T-cell (primary cell): ENCODE measurements at regions not wholly inside any gene's neighbourhood (a gene's known extent, or its start where the extent isn't known, plus 50 kb on each side); places are given as distances from the start of the nearest gene placed in this dataset.

Source experiments
- ATAC-seq, 4 experiments: fragments of 200-7000 bp in 3 of 4; fragments of 150-1000 bp in 1 of 4; cut with Tn5 transposase; replicated peaks in 1 of 4; 1 replicate in 3 of 4; 2 replicates in 1 of 4; pipeline ENCODE4 v1.10.0; 2021; ENCODE audit warnings: moderate library complexity in 3 of 4, mild to moderate bottlenecking in 2 of 4, moderate number of reproducible peaks in 1 of 4
- CTCF ChIA-PET, 2 donors: fragments of 300-600 bp; sonication (Branson Sonifier 250); formaldehyde crosslinking; loops; one replicate each; lab custom pipeline; 2022; ENCODE audit warnings: antibody characterized with exemption in 2 of 2; lab: Charles Lee
- POLR2A ChIA-PET, 2 donors: fragments of 300-600 bp; sonication (Branson Sonifier 250); formaldehyde crosslinking; loops; one replicate each; lab custom pipeline; 2022; ENCODE audit warnings: antibody characterized with exemption in 2 of 2; lab: Charles Lee
- DNase-seq, 35 experiments: peaks; one replicate each; pipeline versions ENCODE4 v3.0.0 to v3.0.0-alpha.2; 2013 to 2023
- H3K27ac ChIP-seq: one replicate; pipeline ENCODE4 v1.5.1; 2013; ENCODE audit warnings: low read length
- H3K27me3 ChIP-seq, 2 experiments: replicated peaks in 1 of 2; 1 replicate in 1 of 2; 2 replicates in 1 of 2; pipeline versions ENCODE4 v1.6.1 to v1.7.0; 2013; ENCODE audit warnings: low read length in 1 of 2, mixed read lengths in 1 of 2; ENCODE audit not compliant: control insufficient read depth in 2 of 2, insufficient read depth in 2 of 2; ENCODE audit errors: extremely low read depth in 1 of 2
- H3K36me3 ChIP-seq, 2 donors: 1 replicate in 1 of 2; 2 replicates in 1 of 2; pipeline versions ENCODE4 v1.6.1 to v1.7.0; 2013; ENCODE audit warnings: low read length in 1 of 2; ENCODE audit not compliant: control insufficient read depth in 2 of 2, insufficient read depth in 1 of 2; ENCODE audit errors: extremely low read depth in 1 of 2
- H3K4me1 ChIP-seq, 2 experiments: 1 replicate in 1 of 2; 2 replicates in 1 of 2; pipeline versions ENCODE4 v1.6.1 to v1.7.0; 2013; ENCODE audit warnings: low read length in 2 of 2, mixed read lengths in 1 of 2; ENCODE audit not compliant: insufficient read depth in 2 of 2, control insufficient read depth in 1 of 2; ENCODE audit errors: extremely low read depth in 1 of 2
- H3K4me3 ChIP-seq, 2 donors: 1 replicate in 1 of 2; 2 replicates in 1 of 2; pipeline versions ENCODE4 v1.5.1 to v1.7.0; 2013; ENCODE audit warnings: mild to moderate bottlenecking in 2 of 2, low read length in 1 of 2, moderate library complexity in 1 of 2; ENCODE audit not compliant: control insufficient read depth in 1 of 2; ENCODE audit errors: extremely low read depth in 1 of 2
- H3K9me3 ChIP-seq: 2 replicates; pipeline ENCODE4 v1.7.0; 2013
- H3K27ac Mint-ChIP-seq, 2 donors: one replicate each; pipeline ENCODE4 v1.8.0; 2020 to 2021; ENCODE audit warnings: mild to moderate bottlenecking in 2 of 2, mixed read lengths in 2 of 2
- H3K27me3 Mint-ChIP-seq, 2 donors: one replicate each; pipeline ENCODE4 v1.8.0; 2021 to 2022; ENCODE audit warnings: mixed read lengths in 2 of 2
- H3K36me3 Mint-ChIP-seq: one replicate; pipeline ENCODE4 v1.8.0; 2021; ENCODE audit warnings: mixed read lengths
- H3K4me1 Mint-ChIP-seq, 3 donors: one replicate each; pipeline ENCODE4 v1.8.0; 2020 to 2022; ENCODE audit warnings: mixed read lengths in 3 of 3, mild to moderate bottlenecking in 1 of 3
- H3K4me3 Mint-ChIP-seq, 3 donors: one replicate each; pipeline ENCODE4 v1.8.0; 2020 to 2022; ENCODE audit warnings: mild to moderate bottlenecking in 3 of 3, mixed read lengths in 3 of 3, moderate library complexity in 3 of 3
- H3K9me3 Mint-ChIP-seq, 3 donors: one replicate each; pipeline ENCODE4 v1.8.0; 2020 to 2022; ENCODE audit warnings: mixed read lengths in 3 of 3
- WGBS: methylation state at CpG from one replicate; pipeline ENCODE4 v1.1.5; 2013; ENCODE audit warnings: missing lambda C conversion rate; ENCODE audit not compliant: insufficient coverage; 5-methylcytosine and 5-hydroxymethylcytosine counted together

DNA sequence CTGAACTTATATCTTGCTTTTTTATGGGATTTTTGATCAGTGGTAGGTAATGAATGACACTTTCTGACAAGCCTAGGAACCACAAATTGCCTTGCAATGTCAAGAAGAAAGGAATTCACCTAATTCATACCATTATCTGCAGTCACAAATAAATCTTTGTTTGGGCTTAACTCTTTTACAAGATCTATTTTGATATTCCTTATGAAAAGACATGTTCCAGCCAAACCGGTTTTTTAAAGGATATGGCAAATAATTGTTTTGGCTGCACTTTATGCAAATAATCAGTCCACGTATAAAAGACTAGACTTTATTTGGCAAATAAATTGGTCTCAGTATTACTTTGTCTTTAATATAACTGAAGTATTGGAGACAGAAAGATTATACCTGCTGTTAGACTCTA, 771.7 kb upstream of the ADGRB3 start:
- POLR2A ChIA-PET, result no interaction called here
- peaks cover 6% of the 10 kb centered on the region for H3K9me3 ChIP-seq
- H3K36me3 ChIP-seq, result no peaks in the 10 kb centered on the region
- no peak overlapping the region for H3K27ac ChIP-seq
- no peak for ATAC-seq
- Mint-ChIP-seq H3K4me3 (no peak overlapping the region), H3K36me3 (no peaks in the 10 kb centered on the region), H3K27me3 (no peaks in the 10 kb centered on the region), H3K9me3 (peaks cover 0 to 15% (median 5%) of the 10 kb centered on the region in 3 donors), H3K27ac (no peak overlapping the region), H3K4me1 (no peaks in the 10 kb centered on the region)
- H3K4me1 ChIP-seq, result no peaks in the 10 kb centered on the region
- H3K4me3 ChIP-seq, result no peak overlapping the region
- no peaks in the 10 kb centered on the region for H3K27me3 ChIP-seq
- CTCF ChIA-PET, result no interaction called here
- WGBS, result no CpG with 5 or more reads among the region's 2 CpGs
- no peak for DNase-seq

DNA sequence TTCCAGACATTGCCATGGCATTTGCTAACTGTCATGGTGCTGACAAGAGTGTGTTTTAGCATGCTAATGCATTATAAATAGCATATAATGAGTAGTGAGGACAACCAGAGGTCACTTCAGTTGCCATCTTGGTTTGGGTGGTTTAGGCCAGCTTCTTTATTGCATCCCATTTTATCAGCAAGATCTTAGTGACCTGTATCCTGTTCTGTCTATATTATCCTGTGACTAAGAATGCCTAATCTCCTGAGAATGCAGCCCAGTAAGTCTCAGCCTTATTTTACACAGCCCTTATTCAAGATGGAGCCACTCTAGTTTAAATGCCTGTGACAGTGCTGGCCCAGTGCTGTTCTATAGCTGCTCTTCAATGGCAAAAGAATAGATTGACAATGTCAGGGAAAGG, 781.0 kb upstream of the ADGRB3 start:
- Mint-ChIP-seq H3K4me1 (no peaks in the 10 kb centered on the region), H3K4me3 (no peak overlapping the region), H3K36me3 (no peaks in the 10 kb centered on the region), H3K9me3 (peaks cover 14 to 27% (median 17%) of the 10 kb centered on the region in 3 donors), H3K27ac (no peak overlapping the region), H3K27me3 (no peaks in the 10 kb centered on the region)
- Histone ChIP-seq H3K36me3 (no peaks in the 10 kb centered on the region), H3K4me1 (no peaks in the 10 kb centered on the region), H3K27ac (no peak overlapping the region), H3K4me3 (no peak overlapping the region), H3K9me3 (no peaks in the 10 kb centered on the region), H3K27me3 (no peaks in the 10 kb centered on the region)
- CTCF ChIA-PET, result no interaction called here
- POLR2A ChIA-PET, result no interaction called here
- no peak for DNase-seq
- no peak for ATAC-seq

DNA sequence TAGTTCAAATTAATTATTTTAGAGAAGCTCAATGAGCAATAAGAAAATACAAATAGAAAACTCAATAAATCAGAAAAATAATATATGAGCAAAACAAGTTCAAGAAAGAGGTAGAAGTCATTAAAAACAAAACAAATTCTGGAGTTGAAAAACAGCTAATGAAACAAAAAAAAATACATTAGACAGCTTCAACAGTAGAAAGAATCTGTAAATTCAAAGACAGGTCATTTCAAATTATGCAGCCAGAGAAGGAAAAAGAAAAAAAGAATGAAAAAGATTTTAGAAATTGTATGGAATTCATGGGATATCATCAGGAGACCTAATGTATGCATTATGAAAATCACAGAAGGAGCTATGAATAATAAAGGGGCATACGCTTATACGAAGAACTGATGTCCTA, 795.3 kb upstream of the ADGRB3 start:
- H3K27ac ChIP-seq, result no peak overlapping the region
- H3K4me3 ChIP-seq, result no peak overlapping the region
- no peak overlapping the region for H3K4me3 Mint-ChIP-seq
- peaks cover 11 to 44% (median 27%) of the 10 kb centered on the region in 3 donors for H3K9me3 Mint-ChIP-seq
- H3K36me3 ChIP-seq, result no peaks in the 10 kb centered on the region
- ATAC-seq, result no peak
- no peaks in the 10 kb centered on the region for H3K27me3 ChIP-seq
- DNase-seq, result no peak
- ChIA-PET POLR2A (no interaction called here), CTCF (no interaction called here)
- 90% methylated on average over 2 of the region's 2 CpGs for WGBS
- H3K9me3 ChIP-seq, result peaks cover 6% of the 10 kb centered on the region
- H3K27me3 Mint-ChIP-seq, result no peaks in the 10 kb centered on the region
- no peaks in the 10 kb centered on the region for H3K4me1 ChIP-seq
- no peak overlapping the region for H3K27ac Mint-ChIP-seq
- no peaks in the 10 kb centered on the region for H3K36me3 Mint-ChIP-seq
- H3K4me1 Mint-ChIP-seq, result no peaks in the 10 kb centered on the region

DNA sequence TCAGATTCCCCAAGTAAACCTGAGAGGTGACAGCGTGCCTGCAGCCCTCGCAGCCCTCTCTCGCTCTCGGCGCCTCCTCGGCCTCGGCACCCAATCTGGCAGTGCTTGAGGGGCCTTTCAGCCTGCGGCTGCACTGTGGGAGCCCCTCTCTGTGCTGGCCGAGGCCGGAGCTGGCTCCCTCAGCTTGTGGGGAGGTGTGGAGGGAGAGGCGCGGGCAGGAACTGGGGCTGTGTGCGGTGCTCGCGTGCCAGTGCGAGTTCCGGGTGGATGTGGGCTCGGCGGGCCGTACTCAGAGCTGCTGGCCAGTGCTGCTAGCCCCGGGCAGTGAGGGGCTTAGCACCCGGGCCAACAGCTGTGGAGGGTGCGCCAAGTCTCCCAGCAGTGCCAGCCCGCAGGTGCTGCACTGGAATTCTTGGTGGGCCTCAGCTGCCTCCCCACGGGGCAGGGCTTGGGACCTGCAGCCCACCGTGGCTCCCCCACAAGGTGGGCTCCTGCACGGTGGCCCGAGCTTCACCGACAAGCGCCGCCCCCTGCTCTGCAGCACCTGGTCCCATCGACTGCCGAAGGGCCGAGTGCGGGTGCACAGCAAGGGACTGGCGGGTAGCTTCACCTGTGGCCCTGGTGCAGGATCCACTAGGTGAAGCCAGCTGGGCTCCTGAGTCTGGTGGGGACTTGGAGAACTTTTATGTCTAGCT, 809.7 kb upstream of the ADGRB3 start:
- ChIA-PET POLR2A (no interaction called here), CTCF (no interaction called here)
- Mint-ChIP-seq H3K9me3 (peaks cover 8 to 12% (median 10%) of the 10 kb centered on the region in 3 donors), H3K4me3 (no peak overlapping the region), H3K27me3 (no peaks in the 10 kb centered on the region), H3K36me3 (no peaks in the 10 kb centered on the region), H3K4me1 (no peaks in the 10 kb centered on the region), H3K27ac (no peak overlapping the region)
- DNase-seq (no peak), ATAC-seq (no peak)
- no peaks in the 10 kb centered on the region for H3K36me3 ChIP-seq
- H3K9me3 ChIP-seq, result no peaks in the 10 kb centered on the region
- WGBS, result 86% methylated on average over 35 of the region's 36 CpGs
- H3K4me1 ChIP-seq, result no peaks in the 10 kb centered on the region
- H3K27me3 ChIP-seq, result no peaks in the 10 kb centered on the region
- no peak overlapping the region for H3K27ac ChIP-seq
- H3K4me3 ChIP-seq, result no peak overlapping the region

DNA sequence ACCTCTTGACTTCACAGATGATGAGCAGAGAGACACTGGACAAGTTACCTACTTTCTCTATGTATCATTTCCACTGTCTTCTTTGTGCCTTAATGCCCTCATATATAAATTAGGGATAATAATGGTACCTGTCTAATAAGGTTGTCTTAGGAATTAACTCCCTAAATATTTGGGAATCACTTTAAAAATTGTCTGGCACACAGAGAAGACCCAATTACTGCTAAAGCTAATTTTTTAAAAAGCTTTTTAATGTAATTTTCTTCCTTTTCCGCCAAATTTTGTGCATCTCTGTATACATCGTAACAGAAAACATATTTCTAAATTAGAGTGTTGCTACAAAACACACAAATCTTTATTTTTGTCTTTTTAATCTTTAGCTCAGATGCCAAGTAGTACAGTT, 816.8 kb upstream of the ADGRB3 start:
- no peaks in the 10 kb centered on the region for H3K27me3 Mint-ChIP-seq
- Histone ChIP-seq H3K36me3 (no peaks in the 10 kb centered on the region), H3K4me3 (no peak overlapping the region), H3K4me1 (no peaks in the 10 kb centered on the region), H3K27me3 (no peaks in the 10 kb centered on the region), H3K9me3 (peaks cover 3% of the 10 kb centered on the region), H3K27ac (no peak overlapping the region)
- peaks cover 12 to 26% (median 26%) of the 10 kb centered on the region in 3 donors for H3K9me3 Mint-ChIP-seq
- WGBS, result 60% methylated on average over 1 of the region's 2 CpGs
- no peak overlapping the region for H3K27ac Mint-ChIP-seq
- no peaks in the 10 kb centered on the region for H3K36me3 Mint-ChIP-seq
- POLR2A ChIA-PET, result no interaction called here
- DNase-seq (no peak), ATAC-seq (no peak)
- no peak overlapping the region for H3K4me3 Mint-ChIP-seq
- no peaks in the 10 kb centered on the region for H3K4me1 Mint-ChIP-seq
- CTCF ChIA-PET, result no interaction called here

DNA sequence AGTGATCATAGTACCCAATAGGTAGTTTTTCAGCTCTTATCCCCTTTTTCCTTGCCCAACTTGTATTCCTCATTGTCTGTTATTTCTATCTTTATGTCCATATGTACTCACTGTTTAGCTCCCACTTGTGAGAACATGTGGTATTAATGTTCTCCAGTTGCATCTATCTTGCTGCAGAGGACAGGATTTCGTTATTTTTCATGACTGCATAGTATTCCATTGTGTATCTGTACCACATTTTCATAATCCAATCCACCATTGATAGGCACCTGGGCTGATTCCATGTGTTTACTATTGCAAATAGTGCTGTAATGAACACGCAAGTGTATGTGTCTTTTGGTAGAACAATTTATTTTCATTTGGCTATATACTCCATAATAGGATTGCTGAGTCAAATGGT, 819.5 kb upstream of the ADGRB3 start:
- DNase-seq (no peak), ATAC-seq (no peak)
- Histone ChIP-seq H3K27me3 (no peaks in the 10 kb centered on the region), H3K4me3 (no peak overlapping the region), H3K9me3 (peaks cover 3% of the 10 kb centered on the region), H3K36me3 (no peaks in the 10 kb centered on the region), H3K27ac (no peak overlapping the region), H3K4me1 (no peaks in the 10 kb centered on the region)
- WGBS, result no CpG with 5 or more reads among the region's 2 CpGs
- CTCF ChIA-PET, result no interaction called here
- Mint-ChIP-seq H3K27ac (no peak overlapping the region), H3K4me3 (no peak overlapping the region), H3K27me3 (no peaks in the 10 kb centered on the region), H3K36me3 (no peaks in the 10 kb centered on the region), H3K4me1 (no peaks in the 10 kb centered on the region), H3K9me3 (peaks cover 11 to 32% (median 29%) of the 10 kb centered on the region in 3 donors)
- POLR2A ChIA-PET, result no interaction called here

DNA sequence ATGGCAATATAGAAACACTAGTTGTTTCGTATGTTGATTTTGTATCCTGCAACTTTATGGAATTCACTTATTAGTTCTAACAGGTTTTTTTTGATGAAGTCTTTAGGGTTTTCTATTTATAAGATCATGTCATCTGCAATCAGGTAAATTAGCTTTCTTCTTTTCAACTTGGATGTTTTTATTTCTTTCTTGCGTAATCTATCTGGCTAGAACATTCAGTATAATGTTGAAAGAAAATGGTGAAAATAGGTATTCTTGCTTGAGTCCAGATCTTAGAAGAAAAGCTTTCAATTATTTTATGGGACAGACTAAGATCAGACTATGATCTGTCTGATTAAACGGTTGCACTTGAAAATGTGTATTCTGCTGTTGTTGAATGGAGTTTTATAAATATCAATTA, 820.8 kb upstream of the ADGRB3 start:
- Mint-ChIP-seq H3K9me3 (peaks cover 11 to 32% (median 28%) of the 10 kb centered on the region in 3 donors), H3K4me3 (no peak overlapping the region), H3K27ac (no peak overlapping the region), H3K36me3 (no peaks in the 10 kb centered on the region), H3K4me1 (no peaks in the 10 kb centered on the region), H3K27me3 (no peaks in the 10 kb centered on the region)
- Histone ChIP-seq H3K27ac (no peak overlapping the region), H3K4me1 (no peaks in the 10 kb centered on the region), H3K4me3 (no peak overlapping the region), H3K36me3 (no peaks in the 10 kb centered on the region), H3K27me3 (no peaks in the 10 kb centered on the region), H3K9me3 (peaks cover 3% of the 10 kb centered on the region)
- CTCF ChIA-PET, result no interaction called here
- DNase-seq, result no peak
- no peak for ATAC-seq
- POLR2A ChIA-PET, result no interaction called here
- WGBS, result 100% methylated on average over 1 of the region's 3 CpGs
